GM18502 (cell line): ENCODE measurements at regions not wholly inside any gene's neighbourhood (a gene's known extent, or its start where the extent isn't known, plus 50 kb on each side); places are given as distances from the start of the nearest gene placed in this dataset.

Source experiments
- ATAC-seq: cut with Tn5 transposase; IDR thresholded peaks from one replicate; pipeline ENCODE4 v1.9.1; 2021; ENCODE audit warnings: mild to moderate bottlenecking; ENCODE audit not compliant: unreplicated experiment, poor library complexity

- ATAC-seq, result no peak
Measured at GRCh38 chr3:113094337-113095221, 103.8 kb downstream of the GTPBP8 start.

DNA sequence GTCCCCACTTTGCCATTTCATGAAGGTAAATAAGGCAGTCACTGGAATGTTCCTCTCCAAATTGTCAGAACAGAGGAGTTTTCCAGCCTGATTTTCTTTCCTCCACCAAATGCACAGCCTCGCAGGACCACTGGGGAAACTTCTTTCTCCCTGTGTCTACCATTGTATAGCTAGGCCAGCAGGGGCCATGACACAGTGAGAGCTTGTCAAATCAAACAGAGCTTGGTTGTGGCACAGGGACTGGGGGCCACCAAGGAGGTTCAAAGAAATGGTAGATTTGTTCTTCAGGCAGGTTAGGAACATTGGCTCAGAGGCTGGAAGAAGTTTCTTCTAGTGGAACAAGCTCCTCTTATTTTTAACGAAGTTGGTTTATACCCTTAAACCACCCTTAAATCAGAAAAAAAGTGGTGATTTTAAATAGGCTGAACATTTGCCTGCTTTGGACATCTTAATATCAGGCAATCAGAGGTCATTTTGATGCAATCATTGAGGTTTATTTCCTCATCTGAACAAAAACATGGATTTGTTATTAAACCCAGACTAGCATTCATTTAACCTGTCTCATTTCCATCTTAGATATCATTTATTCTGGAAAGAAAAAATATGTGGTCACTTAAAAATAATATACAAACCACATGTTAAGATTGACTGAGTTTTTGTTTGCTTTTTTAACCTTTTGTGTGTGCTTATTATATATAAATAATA lies 105.6 kb downstream of the GTPBP8 start:
- ATAC-seq, result no peak

DNA sequence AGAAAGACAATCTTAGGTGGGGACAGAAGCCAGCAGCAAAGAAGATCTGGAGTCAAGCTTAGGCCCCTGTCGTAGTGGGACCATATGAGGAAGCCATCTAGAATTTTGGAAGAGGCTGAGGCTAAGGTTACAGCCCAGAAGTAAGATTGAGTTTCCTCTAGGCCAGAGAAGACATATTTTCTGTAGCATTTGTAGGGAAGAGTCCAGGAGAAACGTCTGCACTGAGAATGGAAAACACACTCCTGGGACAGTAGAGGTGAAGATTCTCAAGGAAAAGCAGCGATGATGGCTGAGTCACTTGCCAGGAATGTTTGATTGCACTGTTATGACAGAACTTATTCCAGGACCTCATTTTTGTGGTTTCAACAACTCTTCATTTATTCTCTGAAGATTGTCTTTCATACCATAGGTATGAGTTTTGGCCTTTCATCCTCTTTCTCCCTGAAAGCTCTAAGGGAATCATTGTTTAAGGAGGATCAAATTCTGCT lies 107.2 kb downstream of the GTPBP8 start:
- ATAC-seq, result no peak

DNA sequence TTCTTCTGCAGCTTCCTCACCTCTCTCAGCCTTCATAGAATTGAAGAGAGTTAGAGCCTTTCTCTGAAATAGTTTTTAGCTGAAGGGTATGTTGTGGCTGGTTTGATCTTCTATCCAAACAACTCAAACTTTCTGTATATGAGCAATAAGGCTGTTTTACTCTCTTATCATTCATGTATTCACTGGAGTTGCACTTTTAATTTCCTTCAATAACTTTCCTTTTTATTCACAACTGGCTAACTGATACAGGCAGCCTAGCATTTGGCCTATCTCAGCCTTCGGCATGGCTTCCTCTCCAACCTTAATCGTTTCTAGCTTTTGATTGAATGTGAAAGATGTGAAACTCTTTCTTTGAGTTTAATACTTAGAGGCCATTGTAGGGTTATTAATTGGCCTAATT lies 109.3 kb downstream of the GTPBP8 start:
- ATAC-seq, result no peak

DNA sequence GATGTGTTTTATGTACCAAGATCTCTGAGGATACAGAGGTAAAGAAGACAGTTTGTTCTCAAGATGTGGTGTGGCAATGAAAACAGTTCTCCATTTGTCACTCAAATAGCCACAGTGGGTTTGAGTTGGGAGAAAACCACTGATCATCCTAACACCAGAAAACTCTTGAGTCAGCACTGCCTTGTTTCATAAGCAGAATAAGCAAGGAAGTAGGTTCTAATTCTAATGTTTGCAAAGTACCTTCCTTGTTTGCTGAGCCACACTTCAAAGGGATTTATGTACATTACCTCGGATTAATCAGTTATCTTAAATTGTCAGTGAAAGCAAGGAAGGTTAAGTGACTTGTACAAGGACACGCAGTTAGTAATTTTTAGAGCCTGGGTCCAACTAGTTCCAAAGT lies 107.8 kb upstream of the BOC start:
- no peak for ATAC-seq

GRCh38 chr3:113104357-113105092 lies 106.8 kb upstream of the BOC start:
- no peak for ATAC-seq

- no peak for ATAC-seq
Measured at GRCh38 chr3:113105093-113105449, 106.3 kb upstream of the BOC start.

DNA sequence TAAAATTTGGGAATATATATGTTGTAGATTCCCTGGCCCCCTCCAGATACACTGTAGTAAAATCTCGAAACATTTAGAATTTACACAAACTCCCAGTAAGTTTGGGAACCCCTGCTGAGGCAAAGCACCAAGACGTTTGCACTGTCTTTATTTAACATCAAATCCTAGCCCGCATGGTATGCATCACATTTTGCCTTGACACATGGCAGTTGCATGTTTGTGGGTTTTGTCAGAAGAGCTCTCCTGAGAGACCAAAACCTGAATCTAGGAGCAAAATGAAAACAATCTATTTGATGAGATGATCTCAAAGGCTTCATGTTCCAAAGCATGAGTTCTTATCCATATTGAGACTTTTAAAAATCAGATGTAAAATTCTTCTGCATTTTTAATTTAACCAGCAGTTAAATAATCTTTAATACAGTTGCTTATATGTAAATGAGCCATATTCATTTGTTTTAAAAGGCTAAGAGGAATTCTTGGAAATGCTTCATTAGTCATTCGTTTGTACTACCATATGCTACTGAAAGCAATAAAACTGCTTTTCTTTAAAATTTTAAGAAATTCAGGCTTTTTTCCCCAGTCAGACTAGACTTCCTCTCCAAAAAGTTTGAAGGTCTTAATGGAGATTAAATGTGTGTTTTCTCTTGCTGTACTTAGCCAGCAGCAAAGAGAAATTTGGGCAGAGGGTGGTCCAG lies 105.2 kb upstream of the BOC start:
- ATAC-seq, result no peak

DNA sequence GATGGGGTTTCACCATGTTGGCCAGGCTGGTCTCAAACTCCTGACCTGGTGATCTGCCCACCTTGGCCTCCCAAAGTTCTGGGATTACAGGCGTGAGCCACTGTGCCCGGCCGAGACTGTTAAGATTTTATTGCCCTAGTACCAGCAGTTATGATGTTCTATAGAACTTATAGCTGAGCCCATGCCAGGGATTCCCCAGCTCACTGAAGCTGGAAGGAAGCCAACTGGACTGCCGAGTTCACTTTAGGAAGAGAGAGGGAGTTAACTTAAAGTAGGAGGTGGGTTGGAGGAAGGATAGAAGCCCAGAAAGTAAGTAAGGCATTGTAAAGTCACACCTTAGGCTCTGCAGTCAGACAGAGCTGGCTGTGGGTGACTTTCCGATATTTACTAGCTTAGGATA lies 101.1 kb upstream of the BOC start:
- no peak for ATAC-seq

- no peak for ATAC-seq
Measured at GRCh38 chr3:113111011-113111707, 100.2 kb upstream of the BOC start.

DNA sequence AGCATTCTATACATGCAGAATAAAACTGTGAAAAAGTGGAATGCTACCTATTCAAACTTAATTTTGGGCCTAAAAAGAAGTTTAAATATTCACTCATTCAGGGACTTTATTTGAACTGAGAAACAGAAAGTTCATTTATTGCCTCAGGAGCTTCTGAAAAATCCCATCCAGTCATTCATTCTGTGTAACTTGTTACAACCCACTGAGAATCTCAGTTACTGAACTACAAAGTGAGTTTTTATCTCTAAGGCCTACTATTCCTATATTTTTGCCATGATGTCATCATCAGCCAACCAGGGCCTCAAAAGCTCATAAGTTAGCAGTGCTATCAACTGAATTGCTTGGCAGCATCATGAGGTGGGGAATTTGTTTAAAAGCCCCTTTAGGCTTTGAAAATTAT lies 98.0 kb upstream of the BOC start:
- ATAC-seq, result no peak

GRCh38 chr3:113117511-113118234 lies 93.7 kb upstream of the BOC start:
- ATAC-seq, result no peak

- no peak for ATAC-seq
Measured at GRCh38 chr3:113118336-113118735, 93.0 kb upstream of the BOC start.

DNA sequence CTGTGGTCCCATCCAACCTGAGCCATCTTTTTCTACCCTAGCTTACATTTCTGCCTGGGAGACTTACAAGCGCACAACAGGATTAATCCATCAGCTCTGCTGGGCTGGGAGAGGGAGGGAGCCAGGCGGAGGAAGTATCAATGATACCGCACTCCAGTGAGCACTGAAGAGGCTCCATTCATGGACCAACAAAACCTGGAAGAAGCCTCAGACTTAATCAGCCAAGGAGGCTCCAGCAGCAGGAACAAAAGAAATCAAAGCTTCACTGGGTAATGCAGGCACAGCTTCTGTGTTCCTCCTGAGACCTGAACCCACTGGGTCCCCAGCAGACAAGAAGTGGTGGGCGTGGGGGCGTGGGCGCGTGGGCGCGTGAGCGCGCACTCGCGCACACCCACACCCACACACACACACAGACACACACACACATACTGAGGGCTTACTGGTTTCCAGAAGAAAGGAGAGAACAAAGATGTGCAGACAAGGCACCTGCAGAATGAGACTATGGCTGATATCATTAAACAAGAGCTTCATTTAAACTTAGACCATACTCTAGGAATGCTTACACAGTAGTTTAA lies 87.0 kb upstream of the BOC start:
- ATAC-seq, result no peak

DNA sequence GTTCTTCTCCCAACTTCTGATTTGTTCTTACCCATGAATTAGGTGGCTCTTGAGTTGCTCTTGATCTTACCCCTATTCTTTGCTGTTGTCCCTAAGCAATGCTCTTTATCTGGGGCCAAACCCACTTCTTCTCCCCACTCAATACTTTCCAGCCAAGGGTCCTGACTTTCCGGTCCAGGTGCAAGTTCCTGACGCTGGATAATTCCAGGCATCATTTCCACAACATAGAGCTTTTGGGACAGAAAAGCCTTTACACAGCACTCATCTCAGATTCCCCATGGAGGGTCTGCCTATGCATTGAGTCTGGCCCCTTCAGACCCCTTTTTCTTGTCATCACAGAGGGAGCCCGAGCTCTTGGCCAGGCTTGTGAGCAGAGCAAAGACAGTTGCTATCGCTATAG lies 85.4 kb upstream of the BOC start:
- ATAC-seq, result no peak

- no peak for ATAC-seq
Measured at GRCh38 chr3:113128386-113129015, 82.9 kb upstream of the BOC start.

DNA sequence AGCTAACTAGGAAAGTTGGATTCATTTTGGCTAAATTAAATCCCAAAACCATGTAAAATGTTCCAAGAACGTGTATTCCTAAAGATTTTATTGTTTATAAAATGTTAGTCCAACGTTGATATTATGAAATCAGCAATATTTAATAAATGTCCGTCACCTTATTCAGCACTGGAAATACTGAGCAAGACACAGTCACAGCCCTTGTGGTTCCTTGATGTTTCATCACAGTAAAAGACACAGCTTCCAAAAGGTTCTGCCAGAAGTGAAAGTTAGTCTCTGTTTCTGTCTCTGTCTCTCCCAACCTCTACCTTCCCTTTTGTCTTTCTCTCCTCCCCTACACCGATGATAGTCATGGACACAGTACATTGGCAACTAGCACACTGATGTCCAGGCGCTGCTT lies 82.2 kb upstream of the BOC start:
- no peak for ATAC-seq

DNA sequence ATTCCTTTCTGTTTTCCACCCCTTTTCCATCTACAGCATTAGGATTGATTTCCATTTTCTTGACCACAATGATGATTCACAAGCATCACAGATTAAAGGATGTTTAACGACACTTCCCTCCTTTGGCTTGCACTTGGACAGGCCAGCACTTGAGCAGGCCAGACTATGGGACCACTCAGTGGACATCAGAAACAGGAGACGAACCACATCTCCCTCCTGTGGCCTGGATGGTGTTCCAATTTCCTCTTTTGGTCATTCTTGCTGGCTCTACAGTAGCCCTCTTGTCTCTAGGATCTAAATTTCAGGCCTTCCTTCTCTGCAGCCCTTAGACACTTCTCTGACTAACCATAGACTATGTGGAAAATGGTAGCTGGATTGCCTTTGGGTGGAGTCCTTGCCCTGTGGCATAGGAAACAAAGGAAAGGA lies 78.8 kb upstream of the BOC start:
- ATAC-seq, result no peak
